ENCODE measurements at regions not wholly inside any gene's neighbourhood (a gene's known extent, or its start where the extent isn't known, plus 50 kb on each side); places are given as distances from the start of the nearest gene placed in this dataset.

- TF ChIP-seq CTCF (IDR thresholded peaks at IDR 0.05) (no peak), POLR2A (IDR thresholded peaks at IDR 0.05) (no peak)
Measured at GRCh38 chr21:39084073-39084472, 99.2 kb downstream of the PSMG1 start.
